Neural crest cell (in vitro differentiated cells): ENCODE measurements at regions not wholly inside any gene's neighbourhood (a gene's known extent, or its start where the extent isn't known, plus 50 kb on each side); places are given as distances from the start of the nearest gene placed in this dataset.
"Not testable (repeated sequence)": the region's sequence is repeated elsewhere in the genome, so short reads cannot be mapped to it uniquely, and the experiment has no call there.

Experiments
- DNase-seq: peaks from one replicate; pipeline ENCODE4 v3.0.0; 2021; ENCODE audit warnings: low read depth, mixed read lengths, low spot score
- H3K27ac Mint-ChIP-seq: one replicate; pipeline ENCODE4 v1.8.0; 2021; ENCODE audit warnings: mild to moderate bottlenecking, mixed read lengths; ENCODE audit not compliant: unreplicated experiment
- H3K27me3 Mint-ChIP-seq: 2 replicates; pipeline ENCODE4 v1.8.0; 2021; ENCODE audit warnings: low read depth, mild to moderate bottlenecking, mixed read lengths
- H3K36me3 Mint-ChIP-seq: 2 replicates; pipeline ENCODE4 v1.8.0; 2021; ENCODE audit warnings: low read depth, mild to moderate bottlenecking, mixed read lengths
- H3K4me1 Mint-ChIP-seq: 2 replicates; pipeline ENCODE4 v1.8.0; 2021; ENCODE audit warnings: mixed read lengths
- H3K4me3 Mint-ChIP-seq: one replicate; pipeline ENCODE4 v1.8.0; 2021; ENCODE audit warnings: mild to moderate bottlenecking, mixed read lengths
- H3K9me3 Mint-ChIP-seq: 2 replicates; pipeline ENCODE4 v1.8.0; 2021; ENCODE audit warnings: mixed read lengths
- CTCF ChIP-seq: fragments of 200-600 bp; sonication (generic); conservative IDR thresholded peaks from 2 replicates; pipeline ENCODE4 v1.5.0; 2021; ENCODE audit warnings: antibody characterized with exemption, mild to moderate bottlenecking

- H3K27me3 Mint-ChIP-seq = no peaks in the 10 kb centered on the region
- no peak for TF ChIP-seq CTCF
- H3K9me3 Mint-ChIP-seq = peaks cover 3% of the 10 kb centered on the region
- H3K4me1 Mint-ChIP-seq = no peaks in the 10 kb centered on the region
- no peak for DNase-seq
- H3K36me3 Mint-ChIP-seq = no peaks in the 10 kb centered on the region
- H3K27ac Mint-ChIP-seq = no peak overlapping the region
- H3K4me3 Mint-ChIP-seq = no peak overlapping the region
Measured at GRCh38 chr1:215399787-215400186, 167.3 kb upstream of the KCTD3 start.

GRCh38 chr1:215400741-215401140 is 166.4 kb upstream of the KCTD3 start:
- DNase-seq = no peak
- no peak for TF ChIP-seq CTCF
- H3K9me3 Mint-ChIP-seq = peaks cover 3% of the 10 kb centered on the region
- H3K27me3 Mint-ChIP-seq = no peaks in the 10 kb centered on the region
- H3K27ac Mint-ChIP-seq = no peak overlapping the region
- no peaks in the 10 kb centered on the region for H3K36me3 Mint-ChIP-seq
- peaks cover 4% of the 10 kb centered on the region for H3K4me1 Mint-ChIP-seq
- H3K4me3 Mint-ChIP-seq = no peak overlapping the region

DNA sequence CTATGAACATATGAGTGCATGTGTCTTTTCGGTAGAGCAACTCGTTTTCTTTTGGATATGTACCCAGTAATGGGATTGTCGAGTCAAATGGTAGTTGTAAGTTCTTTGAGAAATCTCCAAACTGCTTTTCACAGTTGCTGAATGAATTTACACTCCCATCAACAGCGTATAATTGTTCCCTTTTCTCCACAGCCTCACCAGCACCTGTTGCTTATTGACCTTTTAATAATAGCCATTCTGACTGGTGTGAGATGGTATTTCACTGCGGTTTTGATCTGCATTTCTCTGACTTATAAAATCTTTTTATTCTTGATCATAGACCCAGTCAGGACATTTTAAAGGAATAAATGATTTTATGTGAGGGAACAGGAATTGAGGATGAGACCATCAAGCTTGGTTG is 165.0 kb upstream of the KCTD3 start:
- Mint-ChIP-seq H3K4me1 (peaks cover 5% of the 10 kb centered on the region), H3K27ac (no peak overlapping the region), H3K36me3 (no peaks in the 10 kb centered on the region), H3K27me3 (no peaks in the 10 kb centered on the region), H3K4me3 (no peak overlapping the region), H3K9me3 (no peaks in the 10 kb centered on the region)
- no peak for TF ChIP-seq CTCF
- DNase-seq = no peak

DNA sequence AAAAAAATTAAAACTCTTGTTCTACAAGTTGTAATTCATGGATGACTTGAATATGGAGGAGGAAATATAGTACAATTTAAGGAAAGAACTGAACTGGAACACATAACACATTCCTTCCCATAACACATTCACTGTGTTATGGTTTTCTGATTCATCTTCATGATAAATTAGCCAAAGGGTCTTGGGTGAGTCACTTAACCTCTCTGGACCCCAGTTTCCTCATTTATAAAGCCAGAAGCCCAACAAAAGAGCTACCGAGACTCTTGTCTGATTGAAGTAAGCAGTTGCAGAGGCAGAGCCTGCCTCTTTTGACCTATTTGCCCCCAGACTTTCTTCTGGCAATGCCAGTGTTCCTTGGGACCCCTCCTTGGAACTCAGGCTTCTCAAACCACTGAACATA is 161.9 kb upstream of the KCTD3 start:
- Mint-ChIP-seq H3K27me3 (no peaks in the 10 kb centered on the region), H3K4me1 (peaks cover 5% of the 10 kb centered on the region), H3K36me3 (no peaks in the 10 kb centered on the region)

GRCh38 chr1:215406927-215407326 is 160.2 kb upstream of the KCTD3 start:
- no peak for DNase-seq
- TF ChIP-seq CTCF = no peak
- no peaks in the 10 kb centered on the region for H3K9me3 Mint-ChIP-seq
- no peak overlapping the region for H3K4me3 Mint-ChIP-seq
- H3K27me3 Mint-ChIP-seq = no peaks in the 10 kb centered on the region
- no peaks in the 10 kb centered on the region for H3K36me3 Mint-ChIP-seq
- H3K27ac Mint-ChIP-seq = no peak overlapping the region
- peaks cover 5% of the 10 kb centered on the region for H3K4me1 Mint-ChIP-seq

More for the DNA sequence above, 161.9 kb upstream of the KCTD3 start:
- H3K27ac Mint-ChIP-seq = no peak overlapping the region
- no peak for TF ChIP-seq CTCF
- no peak overlapping the region for H3K4me3 Mint-ChIP-seq
- H3K9me3 Mint-ChIP-seq = no peaks in the 10 kb centered on the region
- DNase-seq = no peak

GRCh38 chr1:215407575-215407974 is 159.5 kb upstream of the KCTD3 start:
- Mint-ChIP-seq H3K4me3 (no peak overlapping the region), H3K27ac (no peak overlapping the region), H3K27me3 (no peaks in the 10 kb centered on the region)

DNA sequence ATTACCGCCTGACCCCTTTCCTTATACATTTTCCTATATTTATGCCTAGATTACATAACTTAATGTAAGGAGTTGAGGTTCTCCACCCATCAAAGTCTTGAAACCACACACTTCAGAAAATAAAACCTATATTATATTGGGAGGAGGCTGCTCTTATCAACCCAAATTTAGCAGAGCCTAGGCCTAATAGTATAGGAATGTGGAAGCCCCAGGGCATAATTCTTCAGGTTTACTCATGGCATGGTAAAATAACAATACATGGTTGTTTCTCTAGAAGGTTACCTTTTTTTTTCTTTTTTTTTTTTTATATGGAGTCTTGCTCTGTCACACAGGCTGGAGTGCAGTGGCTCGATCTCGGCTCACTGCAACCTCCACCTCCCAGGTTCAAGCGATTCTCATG is 157.6 kb upstream of the KCTD3 start:
- H3K27ac Mint-ChIP-seq, H3K36me3 Mint-ChIP-seq, DNase-seq, H3K9me3 Mint-ChIP-seq, H3K4me1 Mint-ChIP-seq, H3K27me3 Mint-ChIP-seq, H3K4me3 Mint-ChIP-seq: not testable (repeated sequence)

More at GRCh38 chr1:215407575-215407974, 159.5 kb upstream of the KCTD3 start:
- TF ChIP-seq CTCF = no peak
- Mint-ChIP-seq H3K4me1 (peaks cover 5% of the 10 kb centered on the region), H3K9me3 (no peaks in the 10 kb centered on the region), H3K36me3 (no peaks in the 10 kb centered on the region)
- no peak for DNase-seq

DNA sequence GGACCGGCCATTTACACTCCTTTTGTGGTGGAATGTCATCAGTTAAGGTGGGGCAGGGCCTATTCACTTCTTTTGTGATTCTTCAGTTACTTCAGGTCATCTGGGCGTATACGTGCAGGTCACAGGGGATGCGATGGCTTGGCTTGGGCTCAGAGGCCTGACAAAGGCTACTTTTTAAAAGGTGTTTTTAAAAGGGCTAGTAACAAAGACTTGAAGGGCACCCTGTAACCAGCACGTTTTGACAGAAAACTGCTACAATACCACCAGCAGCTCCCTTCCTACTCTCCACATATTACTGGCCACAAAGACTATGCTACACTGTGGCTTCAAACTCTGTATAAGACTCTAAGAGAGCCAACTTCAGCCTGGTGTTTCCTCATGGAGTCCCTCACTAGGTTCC is 151.6 kb upstream of the KCTD3 start:
- H3K27ac Mint-ChIP-seq, H3K4me3 Mint-ChIP-seq, H3K9me3 Mint-ChIP-seq, DNase-seq, H3K36me3 Mint-ChIP-seq, H3K4me1 Mint-ChIP-seq, H3K27me3 Mint-ChIP-seq: not testable (repeated sequence)
